Stimulated activated CD8-positive, alpha-beta memory T cell treated with anti-CD3 and anti-CD28 coated beads, Interleukin-15, amount 100 ng/mL, for 48 hours (primary cell): ENCODE measurements at regions not wholly inside any gene's neighbourhood (a gene's known extent, or its start where the extent isn't known, plus 50 kb on each side); places are given as distances from the start of the nearest gene placed in this dataset.

Source experiments
- DNase-seq, 2 donors: peaks; one replicate each; pipeline ENCODE4 v3.0.0-alpha.2; 2020; ENCODE audit warnings: low read depth in 2 of 2

DNA sequence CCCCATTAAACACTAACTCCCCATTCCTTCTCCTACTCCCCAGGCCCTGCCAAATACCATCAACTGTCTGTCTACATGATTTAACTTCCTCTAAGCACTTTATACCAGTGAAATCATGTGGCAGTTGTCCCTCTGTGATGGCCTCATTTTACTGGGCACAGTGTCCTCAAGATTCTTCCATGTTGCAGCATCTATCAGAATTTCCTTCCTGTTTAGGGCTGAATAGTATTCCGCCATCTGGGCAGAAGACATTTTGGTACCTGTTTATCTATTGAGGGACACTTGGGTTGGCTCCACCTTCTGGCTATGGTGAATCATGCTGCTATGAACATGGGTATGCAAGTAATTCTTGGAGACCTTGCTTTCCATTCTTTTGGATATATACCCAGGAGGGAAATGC, 59.4 kb upstream of the IRX4 start:
- no peak for DNase-seq

DNA sequence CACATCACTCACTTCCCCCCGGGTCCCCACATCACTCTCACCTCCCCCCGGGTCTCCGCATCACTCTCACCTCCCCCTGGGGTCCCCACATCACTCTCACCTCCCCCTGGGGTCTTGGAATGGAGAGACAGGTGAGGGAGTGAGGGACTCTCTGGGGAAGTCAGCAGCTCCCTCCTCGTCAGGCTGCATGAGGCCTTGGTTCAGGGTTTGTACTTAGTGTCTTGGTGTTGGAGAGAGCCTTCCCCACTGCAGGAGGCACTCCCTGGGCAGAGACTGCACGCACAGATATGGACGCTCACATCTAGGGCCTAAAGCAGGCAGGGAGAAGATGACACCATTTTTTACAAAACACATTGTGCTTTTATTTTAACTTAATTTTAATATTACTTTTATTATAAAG, 56.5 kb upstream of the IRX4 start:
- no peak for DNase-seq

DNA sequence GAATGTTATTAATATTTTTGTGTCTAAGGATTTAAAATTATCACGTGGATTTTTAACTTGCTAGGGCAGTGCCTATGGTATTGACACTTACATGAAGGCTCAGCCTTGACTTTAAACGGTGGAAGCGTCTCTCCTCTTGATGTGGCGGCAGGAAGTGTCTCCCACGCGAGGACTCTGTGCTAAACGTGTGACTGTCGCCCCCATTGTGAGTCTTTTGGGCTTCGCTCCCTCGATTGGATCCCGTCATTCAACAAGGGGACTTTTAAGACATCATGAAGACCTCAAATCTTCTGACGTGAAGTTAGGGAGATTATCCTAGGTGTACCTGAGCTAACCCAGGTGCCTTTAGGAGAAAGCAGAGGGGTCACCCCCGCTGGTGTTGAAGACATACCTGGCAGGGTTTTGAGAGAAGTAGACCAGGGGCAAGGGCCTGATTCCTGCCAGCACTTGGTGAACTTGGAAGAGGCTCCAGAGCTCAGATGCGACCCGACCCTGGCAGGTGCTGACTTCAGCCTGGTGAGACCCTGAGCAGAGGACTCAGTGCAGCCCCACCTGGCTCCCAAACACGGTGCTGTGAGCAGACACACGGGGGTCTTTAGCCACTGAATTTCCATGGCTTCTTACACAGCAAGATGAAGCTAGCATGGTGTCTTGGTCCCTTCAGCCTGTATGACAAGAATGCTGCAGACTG, 55.7 kb upstream of the IRX4 start:
- DNase-seq = no peak

DNA sequence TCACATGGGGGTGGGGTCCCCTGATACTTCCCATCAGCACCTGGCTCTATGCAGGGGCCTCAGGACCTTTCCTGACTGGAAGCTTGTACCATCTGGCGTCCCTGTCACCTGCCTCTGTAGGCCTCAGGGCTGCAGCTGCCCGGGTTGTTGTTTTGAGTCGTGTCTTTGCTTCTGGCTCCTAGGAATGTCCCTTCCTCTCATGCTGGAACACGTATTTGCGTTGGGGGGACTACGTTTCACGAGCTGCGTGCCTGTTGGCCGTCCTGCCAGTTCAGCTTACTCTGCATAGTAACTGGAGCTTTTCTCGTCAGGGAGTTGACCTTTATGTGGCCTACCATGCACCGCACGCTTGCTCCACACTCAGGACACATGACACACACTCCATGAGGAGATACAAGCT, 54.9 kb upstream of the IRX4 start:
- no peak for DNase-seq

DNA sequence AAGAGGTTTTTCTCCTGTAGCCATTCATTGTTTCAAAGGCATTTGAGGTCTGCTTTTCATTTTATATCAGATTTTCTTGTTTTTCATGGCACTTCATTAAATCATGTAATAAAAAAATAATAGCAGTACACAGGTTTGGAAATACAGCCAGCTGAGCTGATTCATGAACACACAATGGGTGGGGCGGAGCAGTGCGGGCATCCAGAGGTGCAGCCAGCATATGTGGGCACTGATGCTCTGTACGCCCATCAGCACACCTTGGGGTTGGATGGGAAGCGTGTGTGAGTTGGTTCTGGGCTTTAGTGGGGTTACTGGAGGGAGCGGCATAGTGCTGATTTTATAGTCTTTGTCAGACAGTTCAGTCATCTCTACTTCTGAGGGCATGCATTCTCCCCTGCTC, 54.2 kb upstream of the IRX4 start:
- no peak for DNase-seq

DNA sequence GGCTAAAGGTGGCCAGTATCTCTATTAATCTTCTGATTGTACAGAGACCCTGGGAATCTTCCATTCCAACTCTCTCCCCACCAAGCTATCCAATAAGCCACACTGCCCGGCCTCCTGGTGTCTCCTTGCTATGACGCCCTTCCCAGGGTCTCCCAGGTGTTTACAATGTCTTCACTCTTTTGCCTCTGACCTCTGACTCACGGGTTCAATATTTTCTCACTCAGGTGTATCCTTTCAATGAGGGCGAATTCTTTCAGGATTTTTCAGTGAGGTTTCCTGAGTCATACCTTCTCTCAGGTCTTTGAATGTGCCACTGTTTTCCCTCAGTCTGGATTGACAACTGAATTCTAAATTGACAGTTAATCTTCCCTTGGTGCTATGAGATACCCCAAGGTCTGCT, 53.7 kb upstream of the IRX4 start:
- DNase-seq = no peak

DNA sequence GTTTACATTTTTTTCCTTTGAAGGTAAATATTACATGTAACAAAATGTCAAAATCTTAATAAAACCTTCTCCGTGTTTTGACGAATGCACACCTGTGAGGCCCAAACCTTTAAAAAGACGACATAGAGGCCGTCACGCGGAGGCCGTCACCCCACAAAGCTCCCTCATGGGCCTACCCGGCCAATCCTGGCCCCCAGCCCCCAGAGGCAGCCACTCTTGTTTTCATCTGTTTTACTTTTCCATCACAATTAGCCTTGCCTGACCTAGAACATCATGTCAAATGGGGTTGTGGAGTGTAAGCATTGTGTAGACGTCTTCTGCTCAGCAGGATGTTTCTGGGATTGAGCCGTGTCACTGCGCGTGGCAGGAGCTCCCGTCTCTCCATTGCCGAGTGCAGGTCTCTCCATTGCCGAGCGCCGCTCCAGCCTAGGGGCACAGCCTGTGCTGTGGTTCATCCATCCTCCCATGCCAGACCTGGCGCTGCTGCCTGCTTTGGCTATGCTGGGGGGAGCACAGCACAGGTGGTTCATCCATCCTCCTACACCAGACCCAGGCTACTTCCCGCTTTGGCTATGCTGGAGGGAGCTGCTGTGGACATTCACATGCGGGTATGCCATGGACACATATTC, 52.2 kb upstream of the IRX4 start:
- no peak for DNase-seq

DNA sequence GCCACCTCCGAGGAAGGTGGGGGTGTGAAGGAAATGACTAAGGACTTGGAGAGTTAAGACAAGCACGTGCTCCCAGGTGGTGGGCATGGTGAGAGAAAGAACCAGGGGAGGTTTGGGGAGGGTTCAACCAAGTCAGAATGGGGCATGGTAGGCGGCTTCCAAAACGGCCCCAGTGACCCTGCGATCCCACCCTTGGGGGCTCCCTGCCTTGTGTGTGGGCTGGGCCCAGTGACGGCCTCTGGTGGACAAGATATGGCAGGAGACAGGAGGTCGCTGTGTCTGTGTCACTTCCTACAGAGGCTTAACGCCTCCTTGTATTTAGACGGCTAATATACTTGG, 51.3 kb upstream of the IRX4 start:
- DNase-seq = no peak

DNA sequence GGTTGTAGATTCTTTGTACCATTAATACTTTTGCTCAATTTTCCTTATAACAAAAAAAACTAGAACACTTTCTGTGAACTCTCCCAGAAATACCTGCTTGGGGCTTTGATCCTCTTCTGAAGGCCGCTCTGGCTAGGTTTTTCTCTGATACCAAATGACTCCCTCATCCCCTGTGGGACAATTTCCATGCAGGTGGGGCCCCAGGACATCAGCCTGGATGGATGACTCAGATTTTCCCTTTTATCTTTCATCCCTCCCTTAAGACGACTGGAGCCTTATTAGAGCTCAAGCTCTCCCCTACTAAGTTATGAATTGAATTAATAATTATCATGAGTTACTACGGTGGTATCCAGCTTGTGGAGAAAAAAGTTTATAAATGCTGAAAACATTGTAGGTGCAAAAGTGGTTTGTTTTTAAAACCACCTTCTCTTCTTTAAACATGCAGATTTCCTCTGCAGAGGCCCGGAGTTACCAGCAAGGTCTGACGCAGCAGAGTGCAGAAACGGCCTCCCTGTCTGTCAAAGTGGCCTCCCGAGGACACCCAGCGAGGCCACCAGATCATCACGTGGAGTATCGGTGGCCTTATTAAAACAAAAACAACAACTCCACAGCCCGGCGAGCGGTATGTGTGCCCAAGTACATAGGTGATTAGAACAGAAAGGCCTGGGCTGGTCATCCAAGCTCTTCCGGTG, 50.8 kb upstream of the IRX4 start:
- no peak for DNase-seq
